Smooth muscle cell (in vitro differentiated cells): ENCODE measurements at regions not wholly inside any gene's neighbourhood (a gene's known extent, or its start where the extent isn't known, plus 50 kb on each side); places are given as distances from the start of the nearest gene placed in this dataset.

Experiments
- DNase-seq: peaks from one replicate; lab custom pipeline; 2025; ENCODE audit not compliant: unreplicated experiment; lab: John Stamatoyannopoulos, UW
- H2AFZ ChIP-seq: fragments of 200-600 bp; sonication (generic); 2 replicates; pipeline ENCODE4 v1.6.0; 2016; ENCODE audit warnings: antibody characterized with exemption, low read depth, mild to moderate bottlenecking
- H3F3A ChIP-seq: fragments of 200-600 bp; sonication (generic); 2 replicates; pipeline ENCODE4 v1.6.0; 2017; ENCODE audit warnings: antibody characterized with exemption, low read depth
- H3K27ac ChIP-seq: fragments of 200-600 bp; sonication (generic); 2 replicates; pipeline ENCODE4 v1.5.1; 2016; ENCODE audit warnings: low read depth, mild to moderate bottlenecking
- H3K27me3 ChIP-seq: fragments of 200-600 bp; sonication (generic); 2 replicates; pipeline ENCODE4 v1.6.1; 2016; ENCODE audit warnings: low read depth, mild to moderate bottlenecking
- H3K36me3 ChIP-seq: fragments of 200-600 bp; sonication (generic); 2 replicates; pipeline ENCODE4 v1.5.1; 2016; ENCODE audit warnings: low read depth
- H3K4me1 ChIP-seq: fragments of 200-600 bp; sonication (generic); 2 replicates; pipeline ENCODE4 v1.5.1; 2016; ENCODE audit warnings: low read depth
- H3K4me2 ChIP-seq: fragments of 200-600 bp; sonication (generic); 2 replicates; pipeline ENCODE4 v1.6.0; 2016; ENCODE audit warnings: mild to moderate bottlenecking
- H3K4me3 ChIP-seq: fragments of 200-600 bp; sonication (generic); 2 replicates; pipeline ENCODE4 v1.5.1; 2016; ENCODE audit warnings: mild to moderate bottlenecking
- H3K79me2 ChIP-seq: fragments of 200-600 bp; sonication (generic); 2 replicates; pipeline ENCODE4 v1.6.0; 2016; ENCODE audit warnings: low read depth, mild to moderate bottlenecking
- H3K9ac ChIP-seq: fragments of 200-600 bp; sonication (generic); 2 replicates; pipeline ENCODE4 v1.6.0; 2016; ENCODE audit warnings: low read depth
- H3K9me3 ChIP-seq: fragments of 200-600 bp; sonication (generic); replicated peaks from 2 replicates; pipeline ENCODE4 v1.5.1; 2016; ENCODE audit warnings: low read depth
- H4K20me1 ChIP-seq: fragments of 200-600 bp; sonication (generic); 2 replicates; pipeline ENCODE4 v1.6.0; 2016; ENCODE audit warnings: low read depth
- CTCF ChIP-seq: fragments of 200-600 bp; sonication (generic); IDR thresholded peaks from 2 replicates; pipeline ENCODE4 v1.5.1; 2017; ENCODE audit warnings: borderline replicate concordance, mild to moderate bottlenecking, antibody characterized with exemption; ENCODE audit not compliant: insufficient read depth, poor library complexity, severe bottlenecking
- WGBS: methylation state at CpG from one replicate; pipeline ENCODE4 v1.1.7; 2016; ENCODE audit warnings: low lambda C conversion rate; 5-methylcytosine and 5-hydroxymethylcytosine counted together

- peaks cover 6% of the 10 kb centered on the region for H3K4me1 ChIP-seq
- no peak overlapping the region for H2AFZ ChIP-seq
- WGBS = 70% methylated on average over 2 of the region's 2 CpGs
- no peaks in the 10 kb centered on the region for H3K9me3 ChIP-seq
- no peaks in the 10 kb centered on the region for H3K36me3 ChIP-seq
- peaks cover 2% of the 10 kb centered on the region for H3F3A ChIP-seq
- TF ChIP-seq CTCF = no peak
- H3K4me3 ChIP-seq = no peak overlapping the region
- no peaks in the 10 kb centered on the region for H3K27me3 ChIP-seq
- no peak overlapping the region for H3K4me2 ChIP-seq
- no peak for DNase-seq
- H4K20me1 ChIP-seq = no peaks in the 10 kb centered on the region
- no peak overlapping the region for H3K27ac ChIP-seq
- H3K9ac ChIP-seq = no peak overlapping the region
- no peaks in the 10 kb centered on the region for H3K79me2 ChIP-seq
Observed at GRCh38 chr7:33694006-33694405, 211.3 kb upstream of the BMPER start.

- Histone ChIP-seq H4K20me1 (no peaks in the 10 kb centered on the region), H3K27me3 (no peaks in the 10 kb centered on the region), H3K79me2 (no peaks in the 10 kb centered on the region), H3K36me3 (no peaks in the 10 kb centered on the region), H2AFZ (no peak overlapping the region), H3K9ac (no peak overlapping the region), H3K27ac (no peak overlapping the region), H3K4me3 (peak overlapping the region; percentile 21), H3K4me1 (peaks cover 6% of the 10 kb centered on the region), H3K9me3 (peaks cover 12% of the 10 kb centered on the region), H3F3A (peaks cover 3% of the 10 kb centered on the region), H3K4me2 (peak overlapping the region; percentile 66)
- no peak for TF ChIP-seq CTCF
- WGBS = 66% methylated on average over 3 of the region's 3 CpGs
- no peak for DNase-seq
Observed at GRCh38 chr7:33697616-33698015, 207.7 kb upstream of the BMPER start.

GRCh38 chr7:33698041-33698440 lies 207.3 kb upstream of the BMPER start:
- H3K27ac ChIP-seq = no peak overlapping the region
- H4K20me1 ChIP-seq = no peaks in the 10 kb centered on the region
- no peak for TF ChIP-seq CTCF
- H3K9me3 ChIP-seq = peaks cover 12% of the 10 kb centered on the region
- no peaks in the 10 kb centered on the region for H3K79me2 ChIP-seq
- 61% methylated on average over 7 of the region's 7 CpGs for WGBS
- H2AFZ ChIP-seq = no peak overlapping the region
- no peak overlapping the region for H3K9ac ChIP-seq
- peaks cover 3% of the 10 kb centered on the region for H3F3A ChIP-seq
- no peaks in the 10 kb centered on the region for H3K27me3 ChIP-seq
- peak overlapping the region; percentile 21 for H3K4me3 ChIP-seq
- DNase-seq = no peak
- H3K4me1 ChIP-seq = peaks cover 6% of the 10 kb centered on the region
- H3K36me3 ChIP-seq = no peaks in the 10 kb centered on the region
- peak overlapping the region; percentile 66 for H3K4me2 ChIP-seq

GRCh38 chr7:33698692-33699128 lies 206.6 kb upstream of the BMPER start:
- Histone ChIP-seq H2AFZ (no peak overlapping the region), H3F3A (peaks cover 3% of the 10 kb centered on the region), H3K27ac (no peak overlapping the region), H3K79me2 (no peaks in the 10 kb centered on the region), H3K4me3 (no peak overlapping the region), H3K9me3 (peaks cover 12% of the 10 kb centered on the region), H3K4me1 (peaks cover 6% of the 10 kb centered on the region), H3K27me3 (no peaks in the 10 kb centered on the region), H3K9ac (no peak overlapping the region), H3K4me2 (peak overlapping the region; percentile 66), H4K20me1 (no peaks in the 10 kb centered on the region), H3K36me3 (no peaks in the 10 kb centered on the region)
- TF ChIP-seq CTCF = no peak
- WGBS = 23% methylated on average over 6 of the region's 6 CpGs
- DNase-seq = no peak
